ENCODE measurements at regions not wholly inside any gene's neighbourhood (a gene's known extent, or its start where the extent isn't known, plus 50 kb on each side); places are given as distances from the start of the nearest gene placed in this dataset.

- no peak for DNase-seq (ENCODE audit: low read depth)
- no peak overlapping the region for H3K4me3 ChIP-seq (ENCODE audit: low read length)
- no peak for TF ChIP-seq CTCF (IDR thresholded peaks at IDR 0.05; ENCODE audit: insufficient read depth, low read depth, low read length, missing control alignments)
Measured at GRCh38 chr1:5432436-5432835, 559.8 kb downstream of the NPHP4 start.

- no peak for DNase-seq (ENCODE audit: low read depth)
- no peak for TF ChIP-seq CTCF (IDR thresholded peaks at IDR 0.05; ENCODE audit: insufficient read depth, low read depth, low read length, missing control alignments)
- H3K4me3 ChIP-seq (ENCODE audit: low read length) = no peak overlapping the region
Measured at GRCh38 chr1:5430911-5431697, 561.1 kb downstream of the NPHP4 start.

GRCh38 chr1:5430136-5430535 is 562.1 kb downstream of the NPHP4 start:
- H3K4me3 ChIP-seq (ENCODE audit: low read length) = no peak overlapping the region
- no peak for DNase-seq (ENCODE audit: low read depth)
- TF ChIP-seq CTCF (IDR thresholded peaks at IDR 0.05; ENCODE audit: insufficient read depth, low read depth, low read length, missing control alignments) = no peak

GRCh38 chr1:5428351-5428750 is 563.9 kb downstream of the NPHP4 start:
- TF ChIP-seq CTCF (IDR thresholded peaks at IDR 0.05; ENCODE audit: insufficient read depth, low read depth, low read length, missing control alignments) = no peak
- no peak for DNase-seq (ENCODE audit: low read depth)

GRCh38 chr1:5427026-5427613 is 565.1 kb downstream of the NPHP4 start:
- TF ChIP-seq CTCF (IDR thresholded peaks at IDR 0.05; ENCODE audit: insufficient read depth, low read depth, low read length, missing control alignments) = no peak

More at GRCh38 chr1:5428351-5428750, 563.9 kb downstream of the NPHP4 start:
- H3K4me3 ChIP-seq (ENCODE audit: low read length) = no peak overlapping the region

GRCh38 chr1:5424802-5425703 is 567.2 kb downstream of the NPHP4 start:
- H3K4me3 ChIP-seq (ENCODE audit: low read length) = no peak overlapping the region
- peak; percentile 46 for DNase-seq (ENCODE audit: low read depth)
- no peak for TF ChIP-seq CTCF (IDR thresholded peaks at IDR 0.05; ENCODE audit: insufficient read depth, low read depth, low read length, missing control alignments)

More at GRCh38 chr1:5427026-5427613, 565.1 kb downstream of the NPHP4 start:
- H3K4me3 ChIP-seq (ENCODE audit: low read length) = no peak overlapping the region
- no peak for DNase-seq (ENCODE audit: low read depth)
